Endometrial microvascular endothelial cells (primary cell): ENCODE measurements at regions not wholly inside any gene's neighbourhood (a gene's known extent, or its start where the extent isn't known, plus 50 kb on each side); places are given as distances from the start of the nearest gene placed in this dataset.
"Not testable (repeated sequence)": the region's sequence is repeated elsewhere in the genome, so short reads cannot be mapped to it uniquely, and the experiment has no call there.

Experiments used
- in situ Hi-C: cut with HindIII; loops from 2 replicates; pipeline ENCODE4 v1.10.0; 2017; ENCODE audit warnings: low sequenced_read_pairs, low pct_unique_long_range_greater_than_20kb; ENCODE audit errors: inconsistent ontology term

- in situ Hi-C loops = no loop called here
Observed at GRCh38 chr6:140844167-140844566, 1288.6 kb upstream of the GJE1 start.

- in situ Hi-C loops = no loop called here
Observed at GRCh38 chr6:140833408-140833807, 1299.3 kb upstream of the GJE1 start.

GRCh38 chr6:140830666-140831065 lies 1302.1 kb upstream of the GJE1 start:
- in situ Hi-C loops = no loop called here

GRCh38 chr6:140828856-140829255 lies 1303.9 kb upstream of the GJE1 start:
- in situ Hi-C loops = no loop called here

GRCh38 chr6:140827593-140827992 lies 1305.1 kb upstream of the GJE1 start:
- in situ Hi-C loops = no loop called here

GRCh38 chr6:140825731-140826130 lies 1307.0 kb upstream of the GJE1 start:
- in situ Hi-C loops = no loop called here

- in situ Hi-C loops = no loop called here
Observed at GRCh38 chr6:140824595-140824994, 1308.1 kb upstream of the GJE1 start.

- in situ Hi-C loops = no loop called here
Observed at GRCh38 chr6:140821196-140821595, 1311.5 kb upstream of the GJE1 start.

GRCh38 chr6:140817176-140817575 lies 1315.5 kb upstream of the GJE1 start:
- in situ Hi-C loops = no loop called here

- in situ Hi-C loops = no loop called here
Observed at GRCh38 chr6:140816681-140817080, 1316.0 kb upstream of the GJE1 start.

GRCh38 chr6:140812636-140813035 lies 1320.1 kb upstream of the GJE1 start:
- in situ Hi-C loops = no loop called here

GRCh38 chr6:140811642-140812041 lies 1321.1 kb upstream of the GJE1 start:
- in situ Hi-C loops = no loop called here

- in situ Hi-C loops = no loop called here
Observed at GRCh38 chr6:140809694-140810101, 1323.0 kb upstream of the GJE1 start.

GRCh38 chr6:140806431-140806830 lies 1326.3 kb upstream of the GJE1 start:
- in situ Hi-C loops = no loop called here

GRCh38 chr6:140794544-140794943 lies 1338.2 kb upstream of the GJE1 start:
- in situ Hi-C loops = no loop called here

- in situ Hi-C loops = no loop called here
Observed at GRCh38 chr6:140790109-140790508, 1342.6 kb upstream of the GJE1 start.

GRCh38 chr6:140789466-140789865 lies 1343.3 kb upstream of the GJE1 start:
- in situ Hi-C loops = no loop called here

GRCh38 chr6:140785926-140786325 lies 1346.8 kb upstream of the GJE1 start:
- in situ Hi-C loops = no loop called here

- in situ Hi-C loops = no loop called here
Observed at GRCh38 chr6:140784573-140784972, 1348.2 kb upstream of the GJE1 start.

- in situ Hi-C loops = not testable (repeated sequence)
Observed at GRCh38 chr6:140783504-140783903, 1349.2 kb upstream of the GJE1 start.

- in situ Hi-C loops = no loop called here
Observed at GRCh38 chr6:140782941-140783340, 1349.8 kb upstream of the GJE1 start.
